GM12873 (cell line): ENCODE measurements at regions not wholly inside any gene's neighbourhood (a gene's known extent, or its start where the extent isn't known, plus 50 kb on each side); places are given as distances from the start of the nearest gene placed in this dataset.
A peak's percentile ranks its signal among the peaks of the same experiment; 100 is the strongest.

Experiments
- CTCF ChIP-seq: IDR thresholded peaks from 2 replicates; pipeline ENCODE4 v1.5.1; 2012; ENCODE audit warnings: low read depth, mild to moderate bottlenecking, moderate library complexity, low read length, control low read depth; ENCODE audit not compliant: insufficient read depth; ENCODE audit errors: missing control alignments

- TF ChIP-seq CTCF, result no peak
These were observed 169.9 kb upstream of the CST7 start for GRCh38 chr20:24779131-24779530.

- no peak for TF ChIP-seq CTCF
These were observed 169.1 kb upstream of the CST7 start for GRCh38 chr20:24779946-24780345.

- no peak for TF ChIP-seq CTCF
These were observed 168.2 kb upstream of the CST7 start for GRCh38 chr20:24780674-24781417.

- TF ChIP-seq CTCF, result peak; percentile 50
These were observed 167.6 kb upstream of the CST7 start for GRCh38 chr20:24781418-24781980.

- no peak for TF ChIP-seq CTCF
These were observed 166.8 kb upstream of the CST7 start for GRCh38 chr20:24782301-24782700.

- TF ChIP-seq CTCF, result peak; percentile 12
These were observed 166.1 kb upstream of the CST7 start for GRCh38 chr20:24782801-24783630.
